ENCODE measurements at regions not wholly inside any gene's neighbourhood (a gene's known extent, or its start where the extent isn't known, plus 50 kb on each side); places are given as distances from the start of the nearest gene placed in this dataset.

DNA sequence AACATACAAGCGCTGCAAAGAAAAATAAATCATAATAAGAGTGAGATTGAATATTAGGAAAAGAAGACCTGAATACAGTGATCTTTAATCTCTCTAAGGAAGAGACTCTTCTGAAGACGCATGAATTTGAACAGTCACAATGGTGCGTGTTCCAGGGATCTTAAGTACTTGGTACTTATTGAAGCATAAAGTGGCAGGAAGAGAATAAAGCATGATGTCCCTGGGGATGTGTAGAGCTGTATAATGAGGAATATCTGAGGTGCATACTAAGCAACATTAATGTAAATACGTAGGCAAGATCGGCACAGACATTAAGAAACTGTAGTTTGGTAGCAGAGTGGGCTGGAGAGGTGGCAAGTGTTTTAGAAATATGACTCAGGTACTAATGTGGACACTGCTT is 246.2 kb upstream of the MCTP2 start (continued):
- no peak for TF ChIP-seq XRCC4 (IDR thresholded peaks at IDR 0.05; ENCODE audit: extremely low read depth, insufficient read depth, insufficient read length)
- TF ChIP-seq RBM34 (IDR thresholded peaks at IDR 0.05; ENCODE audit: borderline replicate concordance, insufficient read depth, low read length): no peak

GRCh38 chr15:93983526-93983925 is 247.8 kb upstream of the MCTP2 start:
- no peaks in the 10 kb centered on the region for H3K79me2 ChIP-seq (ENCODE audit: control insufficient read depth, insufficient read depth, low read length)
- ChIA-PET POLR2A (no interaction called here), CTCF (ENCODE audit: low intra/inter-chr PET ratio) (interaction anchor here (0.6 kb wide), 1 partner anchor 431 kb away, joined by 3 read pairs; no protein-coding TSS in a partner anchor)
- TF ChIP-seq CHD2 (IDR thresholded peaks at IDR 0.05; ENCODE audit: low read depth, low read length) (no peak), CC2D1A (IDR thresholded peaks at IDR 0.05) (no peak), ZNF282 (CRISPR knock-in tag; IDR thresholded peaks at IDR 0.05) (no peak), TAL1 (IDR thresholded peaks at IDR 0.05) (no peak), ILF3 (IDR thresholded peaks at IDR 0.05; ENCODE audit: borderline replicate concordance) (no peak), ZSCAN29 (IDR thresholded peaks at IDR 0.05) (no peak)
- H3K9ac ChIP-seq (ENCODE audit: insufficient read depth in 1 of 2, low read depth in 2 of 2, low read length in 2 of 2): no peak overlapping the region
- H3K9me3 ChIP-seq (replicated peaks; ENCODE audit: control insufficient read depth, insufficient read depth, low read depth, low read length): no peaks in the 10 kb centered on the region
- no peak overlapping the region for H3K4me2 ChIP-seq (ENCODE audit: insufficient read depth, low read length)
- in situ Hi-C loops (cut with MboI) (no loop called here), intact Hi-C loops (cut with micrococcal nuclease) (no loop called here)
- no peak for ATAC-seq
- no peaks in the 10 kb centered on the region for H3K4me1 ChIP-seq (replicated peaks in 1 of 2; ENCODE audit: control insufficient read depth in 2 of 2, insufficient read depth in 2 of 2, low read length in 2 of 2)
- H3K27ac ChIP-seq (ENCODE audit: extremely low read depth, low read depth, low read length): no peak overlapping the region
- no peak for FAIRE-seq
- BruUV-seq (replicated peaks): no TSS peak
- no peaks in the 10 kb centered on the region for H4K20me1 ChIP-seq (replicated peaks; ENCODE audit: control insufficient read depth, insufficient read depth, low read length)
- H3K9me1 ChIP-seq (ENCODE audit: control insufficient read depth, insufficient read depth, low read length): no peaks in the 10 kb centered on the region
- 2% methylated on average over 3 of the region's 3 CpGs for WGBS (ENCODE audit: insufficient coverage, low coverage, missing lambda C conversion rate)
- H3K36me3 ChIP-seq (ENCODE audit: control insufficient read depth, insufficient read depth, low read length): no peaks in the 10 kb centered on the region
- no peak for DNase-seq (ENCODE audit: extremely low read depth in 1 of 4, low spot score in 3 of 4)
- no peak overlapping the region for H2AFZ ChIP-seq (ENCODE audit: low read depth, low read length)
- H3K27me3 ChIP-seq (ENCODE audit: control insufficient read depth in 2 of 2, insufficient read depth in 2 of 2, low read length in 2 of 2): no peaks in the 10 kb centered on the region
- no peak overlapping the region for H3K4me3 ChIP-seq

All from K562 (cell line).